ENCODE measurements at regions not wholly inside any gene's neighbourhood (a gene's known extent, or its start where the extent isn't known, plus 50 kb on each side); places are given as distances from the start of the nearest gene placed in this dataset.

- Histone ChIP-seq H3K27me3 (ENCODE audit: control insufficient read depth, insufficient read depth, low read length) (no peaks in the 10 kb centered on the region), H3K4me1 (ENCODE audit: control insufficient read depth, insufficient read depth, low read length) (no peaks in the 10 kb centered on the region), H3K27ac (ENCODE audit: low read length) (no peak overlapping the region), H3K9me3 (ENCODE audit: control insufficient read depth, insufficient read depth, low read length) (peaks cover 3% of the 10 kb centered on the region), H3K4me3 (ENCODE audit: low read length) (no peak overlapping the region), H3K36me3 (ENCODE audit: control insufficient read depth, insufficient read depth, low read length) (no peaks in the 10 kb centered on the region)
- no peak overlapping the region for H3K4me3 Mint-ChIP-seq
- intact Hi-C loops (cut with micrococcal nuclease), result no loop called here
- H3K4me1 Mint-ChIP-seq, result peaks cover 0 to 25% of the 10 kb centered on the region in 2 donors
- peaks cover 0 to 2% of the 10 kb centered on the region in 2 donors for H3K9me3 Mint-ChIP-seq
- TF ChIP-seq CTCF (IDR thresholded peaks at IDR 0.05), result no peak
- no peaks in the 10 kb centered on the region for H3K27me3 Mint-ChIP-seq (ENCODE audit: low read depth in 2 of 2)
- WGBS (ENCODE audit: insufficient coverage), result 70% methylated on average over 2 of the region's 3 CpGs
- DNase-seq, result no peak
- no peak for ATAC-seq
- no peaks in the 10 kb centered on the region for H3K36me3 Mint-ChIP-seq
- no peak overlapping the region for H3K27ac Mint-ChIP-seq
Observed at GRCh38 chr9:28938981-28939380, 1365.7 kb upstream of the C9orf72 start.

- intact Hi-C loops (cut with micrococcal nuclease), result no loop called here
- no peak for DNase-seq
- Mint-ChIP-seq H3K27ac (no peak overlapping the region), H3K4me3 (no peak overlapping the region), H3K36me3 (no peaks in the 10 kb centered on the region), H3K4me1 (peaks cover 0 to 24% of the 10 kb centered on the region in 2 donors), H3K9me3 (peaks cover 0 to 2% of the 10 kb centered on the region in 2 donors), H3K27me3 (ENCODE audit: low read depth in 2 of 2) (no peaks in the 10 kb centered on the region)
- H3K27me3 ChIP-seq (ENCODE audit: control insufficient read depth, insufficient read depth, low read length), result no peaks in the 10 kb centered on the region
- WGBS (ENCODE audit: insufficient coverage), result 67% methylated on average over 1 of the region's 2 CpGs
- no peak for TF ChIP-seq CTCF (IDR thresholded peaks at IDR 0.05)
- no peaks in the 10 kb centered on the region for H3K36me3 ChIP-seq (ENCODE audit: control insufficient read depth, insufficient read depth, low read length)
- ATAC-seq, result no peak
- no peak overlapping the region for H3K27ac ChIP-seq (ENCODE audit: low read length)
- H3K4me1 ChIP-seq (ENCODE audit: control insufficient read depth, insufficient read depth, low read length), result no peaks in the 10 kb centered on the region
- H3K4me3 ChIP-seq (ENCODE audit: low read length), result no peak overlapping the region
- H3K9me3 ChIP-seq (ENCODE audit: control insufficient read depth, insufficient read depth, low read length), result peaks cover 3% of the 10 kb centered on the region
Observed at GRCh38 chr9:28941856-28942255, 1368.6 kb upstream of the C9orf72 start.

- H3K27ac ChIP-seq (ENCODE audit: low read length), result no peak overlapping the region
- no peak overlapping the region for H3K27ac Mint-ChIP-seq
- no peaks in the 10 kb centered on the region for H3K27me3 ChIP-seq (ENCODE audit: control insufficient read depth, insufficient read depth, low read length)
- H3K4me1 ChIP-seq (ENCODE audit: control insufficient read depth, insufficient read depth, low read length), result no peaks in the 10 kb centered on the region
- H3K27me3 Mint-ChIP-seq (ENCODE audit: low read depth in 2 of 2), result no peaks in the 10 kb centered on the region
- no peaks in the 10 kb centered on the region for H3K36me3 Mint-ChIP-seq
- H3K9me3 Mint-ChIP-seq, result peaks cover 0 to 2% of the 10 kb centered on the region in 2 donors
- H3K4me1 Mint-ChIP-seq, result peaks cover 0 to 14% of the 10 kb centered on the region in 2 donors
- DNase-seq (no peak), ATAC-seq (no peak)
- intact Hi-C loops (cut with micrococcal nuclease), result no loop called here
- TF ChIP-seq CTCF (IDR thresholded peaks at IDR 0.05), result no peak
- H3K4me3 ChIP-seq (ENCODE audit: low read length), result no peak overlapping the region
- WGBS (ENCODE audit: insufficient coverage), result 100% methylated on average over 2 of the region's 2 CpGs
- H3K9me3 ChIP-seq (ENCODE audit: control insufficient read depth, insufficient read depth, low read length), result no peaks in the 10 kb centered on the region
- no peaks in the 10 kb centered on the region for H3K36me3 ChIP-seq (ENCODE audit: control insufficient read depth, insufficient read depth, low read length)
- H3K4me3 Mint-ChIP-seq, result no peak overlapping the region
Observed at GRCh38 chr9:28942941-28943340, 1369.7 kb upstream of the C9orf72 start.

GRCh38 chr9:28946648-28947047 is 1373.4 kb upstream of the C9orf72 start:
- Mint-ChIP-seq H3K27me3 (ENCODE audit: low read depth in 2 of 2) (no peaks in the 10 kb centered on the region), H3K9me3 (peaks cover 2 to 5% of the 10 kb centered on the region in 2 donors), H3K27ac (no peak overlapping the region), H3K4me3 (no peak overlapping the region), H3K36me3 (no peaks in the 10 kb centered on the region), H3K4me1 (peaks cover 0 to 12% of the 10 kb centered on the region in 2 donors)
- DNase-seq (no peak), ATAC-seq (no peak)
- Histone ChIP-seq H3K36me3 (ENCODE audit: control insufficient read depth, insufficient read depth, low read length) (no peaks in the 10 kb centered on the region), H3K4me3 (ENCODE audit: low read length) (no peak overlapping the region), H3K27ac (ENCODE audit: low read length) (no peak overlapping the region), H3K4me1 (ENCODE audit: control insufficient read depth, insufficient read depth, low read length) (no peaks in the 10 kb centered on the region), H3K9me3 (ENCODE audit: control insufficient read depth, insufficient read depth, low read length) (no peaks in the 10 kb centered on the region), H3K27me3 (ENCODE audit: control insufficient read depth, insufficient read depth, low read length) (no peaks in the 10 kb centered on the region)
- no peak for TF ChIP-seq CTCF (IDR thresholded peaks at IDR 0.05)
- intact Hi-C loops (cut with micrococcal nuclease), result no loop called here
